SK-N-SH (cell line): ENCODE measurements at regions not wholly inside any gene's neighbourhood (a gene's known extent, or its start where the extent isn't known, plus 50 kb on each side); places are given as distances from the start of the nearest gene placed in this dataset.

Experiments used
- EP300 ChIP-seq, 2 experiments: IDR thresholded peaks; 2 replicates each; pipeline versions ENCODE4 v1.4.0 to v1.6.1; 2012; ENCODE audit warnings: borderline replicate concordance in 1 of 2, low read depth in 1 of 2, low read length in 1 of 2
- MAX ChIP-seq: IDR thresholded peaks from 2 replicates; pipeline ENCODE4 v1.4.0; 2012; ENCODE audit warnings: low read depth
- NFIC ChIP-seq: IDR thresholded peaks from 2 replicates; pipeline ENCODE4 v1.4.0; 2012; ENCODE audit warnings: borderline replicate concordance
- NRF1 ChIP-seq: IDR thresholded peaks from 2 replicates; pipeline ENCODE4 v1.6.1; 2012; ENCODE audit warnings: low read depth, mild to moderate bottlenecking, low read length
- POLR2AphosphoS5 ChIP-seq: IDR thresholded peaks from 2 replicates; pipeline ENCODE4 v1.6.1; 2012; ENCODE audit warnings: low read depth, low read length
- RAD21 ChIP-seq: IDR thresholded peaks from 2 replicates; pipeline ENCODE4 v1.6.1; 2012; ENCODE audit warnings: mild to moderate bottlenecking, low read length
- RCOR1 ChIP-seq: fragments of 150-350 bp; IDR thresholded peaks from 2 replicates; pipeline ENCODE4 v1.6.1; 2017; ENCODE audit warnings: antibody characterized with exemption, low read length
- RXRA ChIP-seq: IDR thresholded peaks from 2 replicates; pipeline ENCODE4 v1.4.0; 2012; ENCODE audit warnings: low read depth, mild to moderate bottlenecking, borderline replicate concordance
- ZBTB33 ChIP-seq: IDR thresholded peaks from 2 replicates; pipeline ENCODE4 v1.4.0; 2012; ENCODE audit warnings: low read depth, borderline replicate concordance
- TF ChIP-seq, protein P1 (sequence below): fragments of 200-600 bp; sonication (generic); IDR thresholded peaks from 2 replicates; pipeline ENCODE4 v1.6.1; 2017; ENCODE audit warnings: antibody characterized with exemption, mild to moderate bottlenecking, moderate library complexity

DNA sequence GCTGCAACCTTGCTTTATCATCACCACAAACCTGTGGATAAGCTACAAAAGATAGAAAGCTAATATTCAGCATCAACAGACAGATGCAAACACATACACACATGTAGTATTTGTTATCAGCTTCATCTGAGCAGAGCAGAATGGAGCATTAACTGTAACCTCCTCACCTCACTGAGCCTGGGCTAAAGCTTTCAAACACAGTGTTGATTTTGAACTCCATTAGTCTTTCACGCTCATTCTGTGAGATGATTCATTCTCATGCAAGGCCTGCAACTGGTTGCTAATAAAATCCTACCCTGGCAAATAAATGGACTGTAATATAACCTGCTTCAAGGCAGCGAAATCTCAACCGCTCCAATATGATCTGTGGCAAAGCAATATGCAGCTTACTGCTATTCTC, 1360.6 kb upstream of the ACO1 start:
- TF ChIP-seq MAX (no peak), RAD21 (no peak), NFIC (no peak), ZBTB33 (no peak), RCOR1 (peak; percentile 30; the same call in 1 of the 2 replicates), RXRA (no peak), POLR2AphosphoS5 (no peak), NRF1 (no peak), EP300 (IDR thresholded peaks at IDR 0.05; ENCODE audit: borderline replicate concordance in 1 of 2, low read depth in 1 of 2, low read length in 1 of 2) (no peak)
- TF ChIP-seq, protein P1, sequence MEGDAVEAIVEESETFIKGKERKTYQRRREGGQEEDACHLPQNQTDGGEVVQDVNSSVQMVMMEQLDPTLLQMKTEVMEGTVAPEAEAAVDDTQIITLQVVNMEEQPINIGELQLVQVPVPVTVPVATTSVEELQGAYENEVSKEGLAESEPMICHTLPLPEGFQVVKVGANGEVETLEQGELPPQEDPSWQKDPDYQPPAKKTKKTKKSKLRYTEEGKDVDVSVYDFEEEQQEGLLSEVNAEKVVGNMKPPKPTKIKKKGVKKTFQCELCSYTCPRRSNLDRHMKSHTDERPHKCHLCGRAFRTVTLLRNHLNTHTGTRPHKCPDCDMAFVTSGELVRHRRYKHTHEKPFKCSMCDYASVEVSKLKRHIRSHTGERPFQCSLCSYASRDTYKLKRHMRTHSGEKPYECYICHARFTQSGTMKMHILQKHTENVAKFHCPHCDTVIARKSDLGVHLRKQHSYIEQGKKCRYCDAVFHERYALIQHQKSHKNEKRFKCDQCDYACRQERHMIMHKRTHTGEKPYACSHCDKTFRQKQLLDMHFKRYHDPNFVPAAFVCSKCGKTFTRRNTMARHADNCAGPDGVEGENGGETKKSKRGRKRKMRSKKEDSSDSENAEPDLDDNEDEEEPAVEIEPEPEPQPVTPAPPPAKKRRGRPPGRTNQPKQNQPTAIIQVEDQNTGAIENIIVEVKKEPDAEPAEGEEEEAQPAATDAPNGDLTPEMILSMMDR: no peak
